ENCODE measurements at regions not wholly inside any gene's neighbourhood (a gene's known extent, or its start where the extent isn't known, plus 50 kb on each side); places are given as distances from the start of the nearest gene placed in this dataset.
"Not testable (repeated sequence)": the region's sequence is repeated elsewhere in the genome, so short reads cannot be mapped to it uniquely, and the experiment has no call there.

- no peaks in the 10 kb centered on the region for H3K4me1 Mint-ChIP-seq
- Histone ChIP-seq H3K4me1 (ENCODE audit: control insufficient read depth in 1 of 2, extremely low read depth in 1 of 2, insufficient read depth in 2 of 2, low read length in 2 of 2) (no peaks in the 10 kb centered on the region), H3K27me3 (replicated peaks in 1 of 2; ENCODE audit: control insufficient read depth in 2 of 2, extremely low read depth in 1 of 2, insufficient read depth in 2 of 2, low read length in 1 of 2) (no peaks in the 10 kb centered on the region), H3K36me3 (ENCODE audit: control insufficient read depth in 2 of 2, extremely low read depth in 1 of 2, insufficient read depth in 1 of 2, low read length in 1 of 2) (no peaks in the 10 kb centered on the region), H3K9me3 (no peaks in the 10 kb centered on the region), H3K27ac (ENCODE audit: low read length) (no peak overlapping the region), H3K4me3 (ENCODE audit: control insufficient read depth in 1 of 2, extremely low read depth in 1 of 2, low read length in 1 of 2) (no peak overlapping the region)
- ChIA-PET CTCF (no interaction called here), POLR2A (interaction anchor here in 1 of 2 donors (0.6 kb wide), 1 partner anchor 32 kb away, joined by 3 read pairs; no protein-coding TSS in a partner anchor)
- H3K36me3 Mint-ChIP-seq: no peaks in the 10 kb centered on the region
- no peak overlapping the region for H3K4me3 Mint-ChIP-seq
- H3K9me3 Mint-ChIP-seq: peaks cover 0 to 4% (median 0%) of the 10 kb centered on the region in 3 donors
- no peaks in the 10 kb centered on the region for H3K27me3 Mint-ChIP-seq
- ATAC-seq (replicated peaks in 1 of 4) (no peak), DNase-seq (no peak)
- H3K27ac Mint-ChIP-seq: no peak overlapping the region
These were observed 2139.6 kb upstream of the ACO1 start for GRCh38 chr9:30244877-30245276.

GRCh38 chr9:30250872-30251271, 2133.6 kb upstream of the ACO1 start:
- no peaks in the 10 kb centered on the region for H3K27me3 Mint-ChIP-seq
- ChIA-PET CTCF (no interaction called here), POLR2A (no interaction called here)
- Histone ChIP-seq H3K4me1 (ENCODE audit: control insufficient read depth in 1 of 2, extremely low read depth in 1 of 2, insufficient read depth in 2 of 2, low read length in 2 of 2) (no peaks in the 10 kb centered on the region), H3K4me3 (ENCODE audit: control insufficient read depth in 1 of 2, extremely low read depth in 1 of 2, low read length in 1 of 2) (no peak overlapping the region), H3K27ac (ENCODE audit: low read length) (no peak overlapping the region), H3K9me3 (peaks cover 3% of the 10 kb centered on the region), H3K27me3 (replicated peaks in 1 of 2; ENCODE audit: control insufficient read depth in 2 of 2, extremely low read depth in 1 of 2, insufficient read depth in 2 of 2, low read length in 1 of 2) (no peaks in the 10 kb centered on the region), H3K36me3 (ENCODE audit: control insufficient read depth in 2 of 2, extremely low read depth in 1 of 2, insufficient read depth in 1 of 2, low read length in 1 of 2) (no peaks in the 10 kb centered on the region)
- DNase-seq: no peak
- no peaks in the 10 kb centered on the region for H3K36me3 Mint-ChIP-seq
- no peak overlapping the region for H3K27ac Mint-ChIP-seq
- no peaks in the 10 kb centered on the region for H3K4me1 Mint-ChIP-seq
- no peak for ATAC-seq (replicated peaks in 1 of 4)
- no CpG with 5 or more reads among the region's 1 CpG for WGBS (ENCODE audit: insufficient coverage)
- H3K4me3 Mint-ChIP-seq: no peak overlapping the region
- no peaks in the 10 kb centered on the region for H3K9me3 Mint-ChIP-seq

GRCh38 chr9:30258094-30258493, 2126.3 kb upstream of the ACO1 start:
- no peaks in the 10 kb centered on the region for H3K36me3 Mint-ChIP-seq
- CTCF ChIA-PET: no interaction called here
- no peaks in the 10 kb centered on the region for H3K4me1 ChIP-seq (ENCODE audit: control insufficient read depth in 1 of 2, extremely low read depth in 1 of 2, insufficient read depth in 2 of 2, low read length in 2 of 2)
- ATAC-seq (replicated peaks in 1 of 4) (no peak), DNase-seq (no peak)
- H3K4me3 Mint-ChIP-seq: no peak overlapping the region
- POLR2A ChIA-PET: interaction anchor here in 1 of 2 donors (0.6 kb wide), 1 partner anchor 1511 kb away, joined by 4 read pairs; no protein-coding TSS in a partner anchor
- no peaks in the 10 kb centered on the region for H3K4me1 Mint-ChIP-seq
- WGBS (ENCODE audit: insufficient coverage): 80% methylated on average over 1 of the region's 4 CpGs
- no peak overlapping the region for H3K27ac ChIP-seq (ENCODE audit: low read length)
- no peak overlapping the region for H3K4me3 ChIP-seq (ENCODE audit: control insufficient read depth in 1 of 2, extremely low read depth in 1 of 2, low read length in 1 of 2)
- no peaks in the 10 kb centered on the region for H3K27me3 Mint-ChIP-seq
- H3K36me3 ChIP-seq (ENCODE audit: control insufficient read depth in 2 of 2, extremely low read depth in 1 of 2, insufficient read depth in 1 of 2, low read length in 1 of 2): no peaks in the 10 kb centered on the region
- H3K9me3 Mint-ChIP-seq: peaks cover 4 to 13% (median 9%) of the 10 kb centered on the region in 3 donors
- H3K27ac Mint-ChIP-seq: no peak overlapping the region
- peaks cover 3% of the 10 kb centered on the region for H3K9me3 ChIP-seq
- no peaks in the 10 kb centered on the region for H3K27me3 ChIP-seq (replicated peaks in 1 of 2; ENCODE audit: control insufficient read depth in 2 of 2, extremely low read depth in 1 of 2, insufficient read depth in 2 of 2, low read length in 1 of 2)

- Mint-ChIP-seq H3K9me3 (peaks cover 5 to 20% (median 5%) of the 10 kb centered on the region in 3 donors), H3K36me3 (no peaks in the 10 kb centered on the region), H3K27ac (no peak overlapping the region), H3K27me3 (no peaks in the 10 kb centered on the region), H3K4me1 (no peaks in the 10 kb centered on the region), H3K4me3 (no peak overlapping the region)
- Histone ChIP-seq H3K36me3 (ENCODE audit: control insufficient read depth in 2 of 2, extremely low read depth in 1 of 2, insufficient read depth in 1 of 2, low read length in 1 of 2) (no peaks in the 10 kb centered on the region), H3K27ac (ENCODE audit: low read length) (no peak overlapping the region), H3K9me3 (no peaks in the 10 kb centered on the region), H3K4me1 (ENCODE audit: control insufficient read depth in 1 of 2, extremely low read depth in 1 of 2, insufficient read depth in 2 of 2, low read length in 2 of 2) (no peaks in the 10 kb centered on the region), H3K27me3 (replicated peaks in 1 of 2; ENCODE audit: control insufficient read depth in 2 of 2, extremely low read depth in 1 of 2, insufficient read depth in 2 of 2, low read length in 1 of 2) (no peaks in the 10 kb centered on the region), H3K4me3 (ENCODE audit: control insufficient read depth in 1 of 2, extremely low read depth in 1 of 2, low read length in 1 of 2) (no peak overlapping the region)
- ChIA-PET POLR2A (no interaction called here), CTCF (no interaction called here)
- DNase-seq: no peak
- WGBS (ENCODE audit: insufficient coverage): no CpG with 5 or more reads among the region's 1 CpG
- no peak for ATAC-seq (replicated peaks in 1 of 4)
These were observed 2104.1 kb upstream of the ACO1 start for GRCh38 chr9:30280229-30280900.

GRCh38 chr9:30289435-30289834, 2095.0 kb upstream of the ACO1 start:
- CTCF ChIA-PET: no interaction called here
- no CpG with 5 or more reads among the region's 2 CpGs for WGBS (ENCODE audit: insufficient coverage)

GRCh38 chr9:30292026-30292425, 2092.4 kb upstream of the ACO1 start:
- H3K4me3 Mint-ChIP-seq; H3K27ac ChIP-seq (ENCODE audit: low read length); H3K27me3 Mint-ChIP-seq; H3K27me3 ChIP-seq (replicated peaks in 1 of 2; ENCODE audit: control insufficient read depth in 2 of 2, extremely low read depth in 1 of 2, insufficient read depth in 2 of 2, low read length in 1 of 2); H3K4me1 Mint-ChIP-seq; H3K4me1 ChIP-seq (ENCODE audit: control insufficient read depth in 1 of 2, extremely low read depth in 1 of 2, insufficient read depth in 2 of 2, low read length in 2 of 2); CTCF ChIA-PET; H3K36me3 Mint-ChIP-seq; POLR2A ChIA-PET; ATAC-seq (replicated peaks in 1 of 4); DNase-seq; H3K27ac Mint-ChIP-seq; H3K9me3 ChIP-seq; H3K36me3 ChIP-seq (ENCODE audit: control insufficient read depth in 2 of 2, extremely low read depth in 1 of 2, insufficient read depth in 1 of 2, low read length in 1 of 2); H3K9me3 Mint-ChIP-seq; H3K4me3 ChIP-seq (ENCODE audit: control insufficient read depth in 1 of 2, extremely low read depth in 1 of 2, low read length in 1 of 2): not testable (repeated sequence)

More at GRCh38 chr9:30289435-30289834, 2095.0 kb upstream of the ACO1 start:
- Histone ChIP-seq H3K27me3 (replicated peaks in 1 of 2; ENCODE audit: control insufficient read depth in 2 of 2, extremely low read depth in 1 of 2, insufficient read depth in 2 of 2, low read length in 1 of 2) (no peaks in the 10 kb centered on the region), H3K4me3 (ENCODE audit: control insufficient read depth in 1 of 2, extremely low read depth in 1 of 2, low read length in 1 of 2) (no peak overlapping the region), H3K36me3 (ENCODE audit: control insufficient read depth in 2 of 2, extremely low read depth in 1 of 2, insufficient read depth in 1 of 2, low read length in 1 of 2) (no peaks in the 10 kb centered on the region), H3K4me1 (ENCODE audit: control insufficient read depth in 1 of 2, extremely low read depth in 1 of 2, insufficient read depth in 2 of 2, low read length in 2 of 2) (no peaks in the 10 kb centered on the region), H3K9me3 (no peaks in the 10 kb centered on the region), H3K27ac (ENCODE audit: low read length) (no peak overlapping the region)
- Mint-ChIP-seq H3K4me1 (no peaks in the 10 kb centered on the region), H3K4me3 (no peak overlapping the region), H3K27ac (no peak overlapping the region), H3K27me3 (no peaks in the 10 kb centered on the region), H3K9me3 (peaks cover 0 to 4% (median 0%) of the 10 kb centered on the region in 3 donors), H3K36me3 (no peaks in the 10 kb centered on the region)
- no peak for DNase-seq
- no peak for ATAC-seq (replicated peaks in 1 of 4)
- POLR2A ChIA-PET: no interaction called here

GRCh38 chr9:30293231-30293630, 2091.2 kb upstream of the ACO1 start:
- no peaks in the 10 kb centered on the region for H3K9me3 ChIP-seq
- H3K27me3 ChIP-seq (replicated peaks in 1 of 2; ENCODE audit: control insufficient read depth in 2 of 2, extremely low read depth in 1 of 2, insufficient read depth in 2 of 2, low read length in 1 of 2): no peaks in the 10 kb centered on the region
- Mint-ChIP-seq H3K9me3 (peaks cover 0 to 3% (median 0%) of the 10 kb centered on the region in 3 donors), H3K4me3 (no peak overlapping the region), H3K36me3 (no peaks in the 10 kb centered on the region), H3K27ac (no peak overlapping the region), H3K27me3 (no peaks in the 10 kb centered on the region), H3K4me1 (no peaks in the 10 kb centered on the region)
- H3K4me3 ChIP-seq (ENCODE audit: control insufficient read depth in 1 of 2, extremely low read depth in 1 of 2, low read length in 1 of 2): no peak overlapping the region
- DNase-seq (no peak), ATAC-seq (replicated peaks in 1 of 4) (no peak)
- CTCF ChIA-PET: no interaction called here
- POLR2A ChIA-PET: no interaction called here
- H3K36me3 ChIP-seq (ENCODE audit: control insufficient read depth in 2 of 2, extremely low read depth in 1 of 2, insufficient read depth in 1 of 2, low read length in 1 of 2): no peaks in the 10 kb centered on the region
- no CpG with 5 or more reads among the region's 1 CpG for WGBS (ENCODE audit: insufficient coverage)
- H3K27ac ChIP-seq (ENCODE audit: low read length): no peak overlapping the region
- H3K4me1 ChIP-seq (ENCODE audit: control insufficient read depth in 1 of 2, extremely low read depth in 1 of 2, insufficient read depth in 2 of 2, low read length in 2 of 2): no peaks in the 10 kb centered on the region

All from T-cell (primary cell).